GM19240 (cell line): ENCODE measurements at regions not wholly inside any gene's neighbourhood (a gene's known extent, or its start where the extent isn't known, plus 50 kb on each side); places are given as distances from the start of the nearest gene placed in this dataset.

Experiments
- DNase-seq: peaks from one replicate; pipeline ENCODE4 v3.0.0; 2011; ENCODE audit warnings: low spot score; ENCODE audit not compliant: insufficient read length

- no peak for DNase-seq
Measured at GRCh38 chr3:13210221-13210975, 137.2 kb upstream of the IQSEC1 start.

GRCh38 chr3:13209634-13209997, 136.4 kb upstream of the IQSEC1 start:
- no peak for DNase-seq

GRCh38 chr3:13208706-13209633, 135.7 kb upstream of the IQSEC1 start:
- DNase-seq = no peak

- no peak for DNase-seq
Measured at GRCh38 chr3:13207975-13208705, 134.9 kb upstream of the IQSEC1 start.

- DNase-seq = no peak
Measured at GRCh38 chr3:13207578-13207922, 134.3 kb upstream of the IQSEC1 start.

GRCh38 chr3:13206799-13207577, 133.8 kb upstream of the IQSEC1 start:
- no peak for DNase-seq

- no peak for DNase-seq
Measured at GRCh38 chr3:13205567-13206143, 132.4 kb upstream of the IQSEC1 start.

GRCh38 chr3:13204177-13204581, 130.9 kb upstream of the IQSEC1 start:
- no peak for DNase-seq

GRCh38 chr3:13203398-13204176, 130.4 kb upstream of the IQSEC1 start:
- DNase-seq = no peak

GRCh38 chr3:13202744-13203397, 129.6 kb upstream of the IQSEC1 start:
- no peak for DNase-seq

- DNase-seq = no peak
Measured at GRCh38 chr3:13201851-13202250, 128.6 kb upstream of the IQSEC1 start.

- no peak for DNase-seq
Measured at GRCh38 chr3:13200946-13201345, 127.7 kb upstream of the IQSEC1 start.

- no peak for DNase-seq
Measured at GRCh38 chr3:13200465-13200864, 127.2 kb upstream of the IQSEC1 start.

GRCh38 chr3:13199899-13200451, 126.7 kb upstream of the IQSEC1 start:
- DNase-seq = no peak

- DNase-seq = no peak
Measured at GRCh38 chr3:13199006-13199776, 126.0 kb upstream of the IQSEC1 start.

GRCh38 chr3:13198264-13198879, 125.1 kb upstream of the IQSEC1 start:
- no peak for DNase-seq

- no peak for DNase-seq
Measured at GRCh38 chr3:13197795-13198194, 124.6 kb upstream of the IQSEC1 start.

- DNase-seq = no peak
Measured at GRCh38 chr3:13197281-13197680, 124.1 kb upstream of the IQSEC1 start.
